Epidermal melanocyte (primary cell): ENCODE measurements at regions not wholly inside any gene's neighbourhood (a gene's known extent, or its start where the extent isn't known, plus 50 kb on each side); places are given as distances from the start of the nearest gene placed in this dataset.
"Not testable (repeated sequence)": the region's sequence is repeated elsewhere in the genome, so short reads cannot be mapped to it uniquely, and the experiment has no call there.

ENCODE experiments used
- DNase-seq: peaks from one replicate; pipeline ENCODE4 v3.0.0; 2011; ENCODE audit warnings: low spot score; ENCODE audit not compliant: insufficient read length

GRCh38 chr6:68069921-68070710 is 565.0 kb upstream of the ADGRB3 start:
- no peak for DNase-seq

- DNase-seq, result no peak
These were observed 575.2 kb upstream of the ADGRB3 start for GRCh38 chr6:68059899-68060298.

- no peak for DNase-seq
These were observed 575.8 kb upstream of the ADGRB3 start for GRCh38 chr6:68059261-68059660.

- DNase-seq, result not testable (repeated sequence)
These were observed 578.5 kb upstream of the ADGRB3 start for GRCh38 chr6:68056596-68056995.

GRCh38 chr6:68054756-68055155 is 580.3 kb upstream of the ADGRB3 start:
- no peak for DNase-seq

- DNase-seq, result no peak
These were observed 581.2 kb upstream of the ADGRB3 start for GRCh38 chr6:68053805-68054373.

GRCh38 chr6:68052234-68052633 is 582.8 kb upstream of the ADGRB3 start:
- no peak for DNase-seq

GRCh38 chr6:68049562-68049961 is 585.5 kb upstream of the ADGRB3 start:
- no peak for DNase-seq

GRCh38 chr6:68046756-68047155 is 588.3 kb upstream of the ADGRB3 start:
- DNase-seq, result no peak

- DNase-seq, result no peak
These were observed 588.8 kb upstream of the ADGRB3 start for GRCh38 chr6:68046302-68046701.

- no peak for DNase-seq
These were observed 589.9 kb upstream of the ADGRB3 start for GRCh38 chr6:68045193-68045592.

GRCh38 chr6:68044264-68044663 is 590.8 kb upstream of the ADGRB3 start:
- no peak for DNase-seq

- no peak for DNase-seq
These were observed 592.0 kb upstream of the ADGRB3 start for GRCh38 chr6:68043122-68043398.

GRCh38 chr6:68042339-68043121 is 592.6 kb upstream of the ADGRB3 start:
- no peak for DNase-seq

GRCh38 chr6:68040780-68041179 is 594.3 kb upstream of the ADGRB3 start:
- DNase-seq, result no peak

- no peak for DNase-seq
These were observed 594.7 kb upstream of the ADGRB3 start for GRCh38 chr6:68040312-68040778.

- DNase-seq, result no peak
These were observed 595.3 kb upstream of the ADGRB3 start for GRCh38 chr6:68039641-68040311.

GRCh38 chr6:68038815-68039408 is 596.2 kb upstream of the ADGRB3 start:
- DNase-seq, result no peak

- DNase-seq, result no peak
These were observed 602.9 kb upstream of the ADGRB3 start for GRCh38 chr6:68032217-68032616.

- no peak for DNase-seq
These were observed 604.0 kb upstream of the ADGRB3 start for GRCh38 chr6:68031054-68031453.

GRCh38 chr6:68026483-68026882 is 608.6 kb upstream of the ADGRB3 start:
- DNase-seq, result no peak

- no peak for DNase-seq
These were observed 609.3 kb upstream of the ADGRB3 start for GRCh38 chr6:68025764-68026163.
